ENCODE measurements at regions not wholly inside any gene's neighbourhood (a gene's known extent, or its start where the extent isn't known, plus 50 kb on each side); places are given as distances from the start of the nearest gene placed in this dataset.

DNA sequence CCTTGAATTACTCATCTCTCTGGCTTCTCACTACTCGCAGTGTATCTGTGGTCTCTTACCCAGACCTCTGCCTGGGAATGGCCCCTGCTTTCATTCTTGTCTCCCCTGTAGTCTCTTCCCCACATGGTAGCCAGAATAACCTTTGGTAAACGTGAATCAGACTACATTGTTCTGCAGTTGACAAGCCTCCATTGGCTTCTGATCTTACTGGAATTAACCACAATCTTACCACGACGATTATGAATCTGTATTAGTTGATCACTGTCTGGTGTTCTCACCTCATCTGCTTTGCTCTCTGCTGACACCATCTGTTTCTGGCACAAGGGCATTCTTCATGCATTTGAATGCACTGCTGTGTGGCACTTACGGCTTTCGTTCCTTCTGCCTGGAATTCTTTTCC is 781.2 kb downstream of the MTRR start:
- TF ChIP-seq, protein P1, sequence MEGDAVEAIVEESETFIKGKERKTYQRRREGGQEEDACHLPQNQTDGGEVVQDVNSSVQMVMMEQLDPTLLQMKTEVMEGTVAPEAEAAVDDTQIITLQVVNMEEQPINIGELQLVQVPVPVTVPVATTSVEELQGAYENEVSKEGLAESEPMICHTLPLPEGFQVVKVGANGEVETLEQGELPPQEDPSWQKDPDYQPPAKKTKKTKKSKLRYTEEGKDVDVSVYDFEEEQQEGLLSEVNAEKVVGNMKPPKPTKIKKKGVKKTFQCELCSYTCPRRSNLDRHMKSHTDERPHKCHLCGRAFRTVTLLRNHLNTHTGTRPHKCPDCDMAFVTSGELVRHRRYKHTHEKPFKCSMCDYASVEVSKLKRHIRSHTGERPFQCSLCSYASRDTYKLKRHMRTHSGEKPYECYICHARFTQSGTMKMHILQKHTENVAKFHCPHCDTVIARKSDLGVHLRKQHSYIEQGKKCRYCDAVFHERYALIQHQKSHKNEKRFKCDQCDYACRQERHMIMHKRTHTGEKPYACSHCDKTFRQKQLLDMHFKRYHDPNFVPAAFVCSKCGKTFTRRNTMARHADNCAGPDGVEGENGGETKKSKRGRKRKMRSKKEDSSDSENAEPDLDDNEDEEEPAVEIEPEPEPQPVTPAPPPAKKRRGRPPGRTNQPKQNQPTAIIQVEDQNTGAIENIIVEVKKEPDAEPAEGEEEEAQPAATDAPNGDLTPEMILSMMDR (IDR thresholded peaks at IDR 0.05), result no peak
- no peak for TF ChIP-seq POLR2A (IDR thresholded peaks at IDR 0.05)
